ENCODE measurements at regions not wholly inside any gene's neighbourhood (a gene's known extent, or its start where the extent isn't known, plus 50 kb on each side); places are given as distances from the start of the nearest gene placed in this dataset.

DNA sequence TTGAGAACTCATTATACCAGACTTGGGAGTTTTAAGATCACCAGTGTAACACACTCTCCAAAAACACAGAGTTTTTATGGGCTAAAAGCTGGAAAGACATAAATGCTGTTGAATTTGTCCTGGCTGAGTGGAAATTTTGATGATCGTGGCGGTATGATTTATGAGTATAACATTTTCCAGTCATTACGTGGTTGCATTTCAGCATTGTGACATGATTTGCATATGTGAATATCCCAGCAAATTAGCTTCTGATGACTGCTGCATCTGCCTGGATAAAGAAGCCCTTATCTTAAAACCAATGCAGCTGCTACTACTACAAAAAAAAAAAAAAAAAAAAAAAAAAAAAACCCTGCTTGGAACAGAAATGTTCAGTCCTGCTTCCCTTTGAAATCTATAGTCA lies 850.9 kb downstream of the TFAP2A start:
- no peak for DNase-seq

DNA sequence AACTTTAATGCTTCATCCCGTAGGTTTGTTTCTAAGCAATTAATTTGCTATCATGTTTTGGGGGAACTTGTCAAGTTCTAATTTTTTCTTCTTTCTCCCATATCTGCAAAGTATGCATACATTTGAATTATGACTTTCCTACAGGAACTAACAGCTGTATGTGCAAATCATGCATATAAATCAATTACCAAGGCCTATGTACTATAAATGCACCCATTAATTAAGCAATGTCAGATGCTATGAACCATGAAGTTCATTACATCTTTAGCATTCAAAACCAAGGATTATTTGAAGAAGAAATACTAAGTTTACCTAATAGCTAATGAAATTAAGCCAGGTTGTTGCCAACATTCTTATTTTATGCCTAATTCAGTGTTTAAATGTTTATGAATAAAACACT lies 851.3 kb downstream of the TFAP2A start:
- DNase-seq, result no peak

GRCh38 chr6:9554806-9555205 lies 860.1 kb downstream of the TFAP2A start:
- DNase-seq, result no peak

GRCh38 chr6:9554323-9554722 lies 860.6 kb downstream of the TFAP2A start:
- no peak for DNase-seq

DNA sequence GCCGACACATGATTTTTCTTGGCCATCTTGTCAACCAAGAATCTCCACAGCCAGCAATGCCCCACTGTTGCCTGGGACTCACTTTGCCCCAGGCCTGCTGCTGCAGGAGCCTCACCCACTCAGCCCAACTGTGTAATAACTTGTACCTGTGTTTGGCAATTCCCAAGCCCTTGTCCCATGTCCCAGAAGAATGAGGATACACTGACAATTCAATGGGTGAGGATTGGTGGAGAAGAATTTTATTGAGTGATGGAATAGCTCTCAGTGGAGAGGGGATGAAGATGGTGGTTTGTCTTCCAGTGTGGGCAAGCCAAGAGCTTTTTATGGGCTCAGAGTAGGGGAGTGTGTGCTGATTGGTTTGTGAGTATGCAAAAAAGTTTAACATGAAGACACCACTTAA lies 861.9 kb downstream of the TFAP2A start:
- DNase-seq, result no peak

DNA sequence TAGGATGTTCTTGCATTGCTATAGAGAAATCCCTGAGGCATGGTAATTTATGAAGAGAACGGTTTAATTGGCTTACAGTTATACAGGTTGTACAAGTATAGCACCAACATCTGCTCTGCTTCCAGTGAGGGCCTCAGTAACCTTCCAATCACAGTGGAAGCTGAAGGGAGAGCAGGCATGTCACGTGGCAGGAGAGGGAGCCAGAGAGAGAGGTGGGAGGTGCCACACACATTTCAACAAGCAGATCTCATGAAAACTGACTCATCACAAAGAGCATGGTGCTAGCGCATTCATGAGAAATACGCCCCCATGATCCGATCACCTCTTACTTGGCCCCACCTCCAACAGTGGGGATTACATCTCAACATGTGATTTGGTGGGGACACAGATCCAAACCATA lies 871.2 kb downstream of the TFAP2A start:
- no peak for DNase-seq

DNA sequence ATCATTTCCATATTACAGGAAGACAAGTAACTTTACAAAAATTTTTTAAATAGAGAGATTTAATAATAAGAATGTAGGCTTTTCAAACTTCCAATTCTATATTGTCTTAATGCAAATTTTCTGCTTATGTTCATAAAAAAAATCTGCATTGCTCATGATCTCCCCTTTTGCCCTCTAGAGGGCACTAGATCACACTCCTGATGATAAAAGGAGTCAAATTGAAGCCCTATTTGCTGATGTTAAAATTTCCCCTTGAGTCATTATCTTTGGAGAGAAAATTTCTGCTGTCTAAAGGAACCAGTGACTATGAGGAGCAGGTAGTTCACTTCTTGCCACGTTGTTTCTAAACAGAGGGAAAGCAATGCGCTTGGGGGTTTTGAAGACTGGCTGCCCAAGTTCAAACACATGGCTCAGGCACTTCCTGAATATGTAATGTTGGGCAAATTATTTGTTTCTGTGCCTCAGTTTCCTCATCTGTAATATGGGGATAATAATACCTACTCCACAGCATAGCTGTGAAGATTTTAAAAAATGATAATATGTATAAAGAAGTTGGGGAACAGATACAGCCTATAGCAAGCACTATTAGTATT lies 874.2 kb downstream of the TFAP2A start:
- DNase-seq, result no peak

- DNase-seq, result no peak
These were observed 874.7 kb downstream of the TFAP2A start for GRCh38 chr6:9540126-9540525.

GRCh38 chr6:9539231-9539755 lies 875.6 kb downstream of the TFAP2A start:
- no peak for DNase-seq

DNA sequence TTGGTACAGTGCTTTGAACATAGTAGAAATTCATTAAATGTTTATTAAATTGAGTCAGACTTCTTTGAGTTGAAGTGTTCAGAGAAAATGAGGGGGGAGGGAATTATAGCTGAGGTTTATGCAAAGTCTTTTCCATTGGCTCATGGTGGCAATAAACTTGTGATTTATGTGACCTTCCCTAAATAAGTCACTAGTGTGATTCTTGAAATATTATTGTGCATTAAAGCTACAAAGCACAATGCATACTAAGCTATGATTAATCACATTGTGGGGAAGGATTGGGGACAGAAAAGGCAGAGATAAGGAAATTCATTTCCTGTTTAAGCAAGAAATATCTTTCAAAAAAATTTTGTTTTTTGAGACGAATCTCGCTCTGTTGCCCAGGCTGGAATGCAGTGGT lies 877.5 kb downstream of the TFAP2A start:
- no peak for DNase-seq

DNA sequence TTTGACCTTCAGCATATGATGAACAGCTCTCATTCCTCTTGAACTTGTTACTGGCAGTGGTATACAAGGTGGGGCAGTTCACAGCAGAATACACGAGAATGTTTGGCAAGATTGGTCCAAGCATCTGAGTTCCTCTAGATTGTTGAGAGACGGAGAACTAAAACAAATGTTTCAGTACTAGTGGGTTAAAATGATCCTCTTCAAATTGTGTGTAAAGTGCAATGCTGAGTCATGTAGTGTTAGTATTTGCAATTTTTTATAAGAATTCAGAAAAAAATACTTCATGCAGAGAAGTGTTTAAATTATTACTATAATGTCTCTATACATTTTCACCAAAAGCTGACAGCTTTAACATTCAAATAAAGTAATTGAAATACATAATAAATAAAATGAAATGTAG lies 879.8 kb downstream of the TFAP2A start:
- DNase-seq, result no peak

GRCh38 chr6:9532621-9533557 lies 882.0 kb downstream of the TFAP2A start:
- no peak for DNase-seq

DNA sequence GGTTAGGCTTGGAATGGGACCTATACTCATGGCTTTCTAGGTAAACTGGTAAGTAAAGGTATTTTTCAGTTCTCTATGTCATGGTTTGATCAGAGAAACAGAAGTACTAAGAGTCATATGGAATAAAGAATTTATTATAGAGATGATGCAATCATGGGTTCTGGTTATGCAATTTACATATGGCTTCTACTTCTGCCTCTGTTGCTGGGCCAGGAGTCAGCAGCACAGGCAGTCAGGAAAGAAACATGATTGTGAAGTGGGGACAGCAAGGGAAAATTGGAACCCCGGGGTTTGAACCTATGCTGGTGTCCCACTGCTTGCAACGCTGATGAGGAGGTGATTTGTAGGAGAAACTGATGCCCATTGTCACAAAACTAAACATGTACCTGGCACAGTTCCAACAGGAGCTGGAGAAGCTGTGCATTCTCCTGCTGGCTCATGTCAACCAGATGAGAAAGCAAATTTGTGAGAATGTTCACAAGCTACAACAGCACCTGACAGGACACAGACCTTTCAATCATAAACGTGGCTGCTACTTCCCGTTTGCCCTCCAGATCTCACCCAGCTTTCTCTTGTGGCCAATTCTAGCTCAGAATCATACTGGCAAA lies 887.1 kb downstream of the TFAP2A start:
- DNase-seq, result no peak

DNA sequence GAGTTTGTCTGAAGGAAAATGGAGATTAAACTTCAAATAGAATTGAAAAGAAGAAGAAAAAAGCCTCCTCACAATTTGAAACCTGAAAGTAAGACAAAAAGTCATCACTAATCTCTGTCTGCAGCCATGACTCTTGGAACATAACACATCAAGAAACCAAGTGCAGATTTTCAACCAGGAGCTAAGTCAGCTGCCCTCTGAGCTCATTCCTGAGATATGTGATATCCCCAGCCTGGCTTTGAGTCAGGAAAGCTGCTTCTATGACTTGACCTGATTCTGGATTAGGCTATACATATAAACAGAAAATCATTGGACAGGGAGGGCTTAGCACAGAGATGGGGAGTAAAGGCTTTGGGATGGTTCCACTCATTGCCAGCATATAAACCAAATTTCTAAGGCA lies 891.4 kb downstream of the TFAP2A start:
- DNase-seq, result no peak

GRCh38 chr6:9522101-9522500 lies 892.8 kb downstream of the TFAP2A start:
- DNase-seq, result no peak

DNA sequence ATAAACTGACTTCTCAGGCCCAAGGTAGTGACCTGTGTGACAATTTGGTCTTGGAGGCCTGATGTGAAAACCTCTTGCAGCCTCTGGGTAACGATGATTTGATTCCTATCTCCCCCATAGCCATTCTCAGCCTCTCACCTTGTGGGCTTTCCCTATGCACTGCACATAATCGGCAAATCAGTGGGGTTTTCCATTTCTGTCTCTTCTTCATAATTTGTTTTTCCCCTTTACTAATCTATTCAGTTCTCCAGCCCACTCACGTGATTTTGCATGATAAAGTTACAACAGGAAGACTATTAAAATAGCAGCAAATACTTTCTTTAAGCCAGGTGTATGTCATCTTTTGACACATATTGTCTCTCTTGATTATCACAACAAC lies 893.7 kb downstream of the TFAP2A start:
- DNase-seq, result no peak

GRCh38 chr6:9520417-9521151 lies 894.3 kb downstream of the TFAP2A start:
- DNase-seq, result no peak

GRCh38 chr6:9518431-9518830 lies 896.4 kb downstream of the TFAP2A start:
- DNase-seq, result no peak

- DNase-seq, result no peak
These were observed 897.1 kb downstream of the TFAP2A start for GRCh38 chr6:9517806-9518205.

- no peak for DNase-seq
These were observed 899.0 kb downstream of the TFAP2A start for GRCh38 chr6:9515633-9516606.

GRCh38 chr6:9514146-9514545 lies 900.7 kb downstream of the TFAP2A start:
- DNase-seq, result no peak

DNA sequence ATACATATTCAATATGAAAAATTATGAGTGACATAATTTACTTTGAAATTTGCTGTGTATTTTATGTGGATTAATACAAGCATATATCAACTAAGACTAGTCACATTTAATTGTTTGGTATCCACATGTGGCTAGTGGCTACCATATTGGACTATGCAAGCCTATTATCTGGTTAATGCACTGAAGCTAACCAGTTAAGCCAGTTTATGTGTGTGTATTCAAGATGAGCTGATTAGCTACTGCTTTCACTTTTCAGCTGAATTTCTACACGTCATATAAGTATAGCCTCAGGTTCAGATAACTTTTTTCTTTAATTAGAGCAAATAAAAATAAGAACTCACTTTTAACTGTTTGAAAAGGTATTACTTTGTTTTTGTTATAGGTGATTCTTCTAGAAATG lies 903.7 kb downstream of the TFAP2A start:
- no peak for DNase-seq
